HEK293T (cell line): ENCODE measurements at regions not wholly inside any gene's neighbourhood (a gene's known extent, or its start where the extent isn't known, plus 50 kb on each side); places are given as distances from the start of the nearest gene placed in this dataset.

Experiments used
- ARNT ChIP-seq: fragments of 450-650 bp; IDR thresholded peaks from 2 replicates; pipeline ENCODE4 v1.6.1; 2017; ENCODE audit warnings: mild to moderate bottlenecking
- BHLHE40 ChIP-seq: fragments of 450-650 bp; IDR thresholded peaks from 2 replicates; pipeline ENCODE4 v1.6.1; 2016; ENCODE audit warnings: mild to moderate bottlenecking, moderate library complexity, borderline replicate concordance
- FOXA1 ChIP-seq: fragments of 450-650 bp; IDR thresholded peaks from 2 replicates; pipeline ENCODE4 v1.6.1; 2016; ENCODE audit warnings: mild to moderate bottlenecking
- FOXK2 ChIP-seq: fragments of 450-650 bp; IDR thresholded peaks from 2 replicates; pipeline ENCODE4 v1.6.1; 2016; ENCODE audit warnings: mild to moderate bottlenecking
- FOXM1 ChIP-seq: fragments of 450-650 bp; IDR thresholded peaks from 2 replicates; pipeline ENCODE4 v1.6.1; 2017; ENCODE audit warnings: mild to moderate bottlenecking, borderline replicate concordance
- HDGF ChIP-seq: fragments of 450-650 bp; IDR thresholded peaks from 2 replicates; pipeline ENCODE4 v1.6.1; 2017; ENCODE audit warnings: antibody characterized with exemption, borderline replicate concordance
- L3MBTL2 ChIP-seq: fragments of 450-650 bp; conservative IDR thresholded peaks from 2 replicates; pipeline ENCODE4 v1.6.1; 2016; ENCODE audit warnings: mild to moderate bottlenecking
- LEF1 ChIP-seq: fragments of 450-650 bp; IDR thresholded peaks from 2 replicates; pipeline ENCODE4 v1.6.1; 2017; ENCODE audit warnings: mild to moderate bottlenecking, borderline replicate concordance
- SP1 ChIP-seq: fragments of 450-650 bp; IDR thresholded peaks from 2 replicates; pipeline ENCODE4 v1.6.1; 2017
- ZNF384 ChIP-seq: fragments of 450-650 bp; IDR thresholded peaks from 2 replicates; pipeline ENCODE4 v1.6.1; 2016
- TF ChIP-seq, protein P1 (sequence below): fragments of 450-650 bp; IDR thresholded peaks from 2 replicates; pipeline ENCODE4 v1.6.1; 2016

DNA sequence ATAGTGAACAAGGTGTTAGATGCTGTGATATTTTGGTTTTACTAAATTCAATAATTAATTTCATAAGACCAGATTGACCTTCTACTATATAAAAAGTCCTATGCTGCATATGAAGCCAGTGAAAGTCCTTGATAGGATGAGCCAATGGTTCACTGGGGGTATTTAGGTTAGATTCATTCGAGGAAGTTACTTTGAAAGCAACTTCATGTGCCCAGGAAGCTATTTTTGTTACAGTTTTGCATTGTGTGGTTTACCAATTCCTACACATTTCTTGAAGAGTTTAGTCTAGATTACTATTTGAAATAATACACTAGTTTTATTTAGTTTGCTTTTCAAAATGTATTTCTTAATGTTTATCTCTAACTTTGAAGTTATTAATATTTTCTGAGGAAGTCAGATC is 58.5 kb upstream of the RMST start:
- TF ChIP-seq SP1 = no peak
- TF ChIP-seq, protein P1, sequence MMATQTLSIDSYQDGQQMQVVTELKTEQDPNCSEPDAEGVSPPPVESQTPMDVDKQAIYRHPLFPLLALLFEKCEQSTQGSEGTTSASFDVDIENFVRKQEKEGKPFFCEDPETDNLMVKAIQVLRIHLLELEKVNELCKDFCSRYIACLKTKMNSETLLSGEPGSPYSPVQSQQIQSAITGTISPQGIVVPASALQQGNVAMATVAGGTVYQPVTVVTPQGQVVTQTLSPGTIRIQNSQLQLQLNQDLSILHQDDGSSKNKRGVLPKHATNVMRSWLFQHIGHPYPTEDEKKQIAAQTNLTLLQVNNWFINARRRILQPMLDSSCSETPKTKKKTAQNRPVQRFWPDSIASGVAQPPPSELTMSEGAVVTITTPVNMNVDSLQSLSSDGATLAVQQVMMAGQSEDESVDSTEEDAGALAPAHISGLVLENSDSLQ = no peak
- no peak for TF ChIP-seq L3MBTL2
- no peak for TF ChIP-seq FOXM1
- no peak for TF ChIP-seq BHLHE40
- TF ChIP-seq ZNF384 = no peak
- no peak for TF ChIP-seq FOXA1
- TF ChIP-seq LEF1 = no peak
- no peak for TF ChIP-seq ARNT
- TF ChIP-seq FOXK2 = no peak
- no peak for TF ChIP-seq HDGF
